LNCAP (cell line): ENCODE measurements at regions not wholly inside any gene's neighbourhood (a gene's known extent, or its start where the extent isn't known, plus 50 kb on each side); places are given as distances from the start of the nearest gene placed in this dataset.

ENCODE experiments used
- TF ChIP-seq, protein P1 (sequence below): fragments of 450-650 bp; IDR thresholded peaks from 2 replicates; pipeline ENCODE4 v1.5.1; 2017; ENCODE audit warnings: mild to moderate bottlenecking

GRCh38 chrX:39262641-39263040, 461.4 kb downstream of the MID1IP1 start:
- TF ChIP-seq, protein P1, sequence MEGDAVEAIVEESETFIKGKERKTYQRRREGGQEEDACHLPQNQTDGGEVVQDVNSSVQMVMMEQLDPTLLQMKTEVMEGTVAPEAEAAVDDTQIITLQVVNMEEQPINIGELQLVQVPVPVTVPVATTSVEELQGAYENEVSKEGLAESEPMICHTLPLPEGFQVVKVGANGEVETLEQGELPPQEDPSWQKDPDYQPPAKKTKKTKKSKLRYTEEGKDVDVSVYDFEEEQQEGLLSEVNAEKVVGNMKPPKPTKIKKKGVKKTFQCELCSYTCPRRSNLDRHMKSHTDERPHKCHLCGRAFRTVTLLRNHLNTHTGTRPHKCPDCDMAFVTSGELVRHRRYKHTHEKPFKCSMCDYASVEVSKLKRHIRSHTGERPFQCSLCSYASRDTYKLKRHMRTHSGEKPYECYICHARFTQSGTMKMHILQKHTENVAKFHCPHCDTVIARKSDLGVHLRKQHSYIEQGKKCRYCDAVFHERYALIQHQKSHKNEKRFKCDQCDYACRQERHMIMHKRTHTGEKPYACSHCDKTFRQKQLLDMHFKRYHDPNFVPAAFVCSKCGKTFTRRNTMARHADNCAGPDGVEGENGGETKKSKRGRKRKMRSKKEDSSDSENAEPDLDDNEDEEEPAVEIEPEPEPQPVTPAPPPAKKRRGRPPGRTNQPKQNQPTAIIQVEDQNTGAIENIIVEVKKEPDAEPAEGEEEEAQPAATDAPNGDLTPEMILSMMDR, result no peak

GRCh38 chrX:39264023-39264422, 462.8 kb downstream of the MID1IP1 start:
- TF ChIP-seq, protein P1, result no peak

DNA sequence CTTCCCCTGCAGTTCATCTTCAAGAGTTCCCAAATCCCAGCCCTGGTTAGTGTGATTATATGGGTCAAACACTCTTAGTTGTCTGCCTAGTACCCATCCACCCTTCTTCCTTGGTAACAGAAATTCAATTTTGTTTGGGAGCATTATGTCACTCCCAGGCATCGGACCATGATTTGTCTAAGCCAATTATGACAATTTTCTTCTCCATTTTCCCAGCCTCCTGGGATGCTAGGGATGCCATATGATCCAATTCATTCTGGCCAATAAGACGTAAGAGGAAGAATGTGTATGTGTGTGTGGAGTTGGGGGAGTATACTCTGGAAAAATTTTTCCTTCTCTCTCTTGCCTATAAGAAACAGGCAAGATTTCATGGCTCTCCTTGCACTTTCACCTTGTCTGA, 465.9 kb downstream of the MID1IP1 start:
- TF ChIP-seq, protein P1, result no peak

DNA sequence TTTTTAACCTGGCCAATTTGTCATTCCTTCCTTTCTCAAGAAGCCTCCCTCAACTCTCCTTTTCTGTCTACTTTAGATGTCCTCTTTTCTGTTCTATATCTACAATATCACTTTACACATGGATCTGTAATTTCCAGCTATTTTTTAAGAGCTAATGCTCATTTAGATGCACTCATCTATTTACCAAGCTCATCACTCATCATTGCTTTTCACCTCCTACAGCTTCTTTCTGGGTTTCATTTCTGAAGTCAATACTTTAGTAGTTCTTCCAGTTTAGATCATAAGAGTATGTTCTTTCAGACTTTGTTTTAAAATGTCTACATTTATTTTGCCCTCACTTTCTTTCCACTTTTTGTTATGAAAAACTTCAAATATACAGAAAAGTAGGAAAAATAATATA, 466.9 kb downstream of the MID1IP1 start:
- TF ChIP-seq, protein P1, result no peak

DNA sequence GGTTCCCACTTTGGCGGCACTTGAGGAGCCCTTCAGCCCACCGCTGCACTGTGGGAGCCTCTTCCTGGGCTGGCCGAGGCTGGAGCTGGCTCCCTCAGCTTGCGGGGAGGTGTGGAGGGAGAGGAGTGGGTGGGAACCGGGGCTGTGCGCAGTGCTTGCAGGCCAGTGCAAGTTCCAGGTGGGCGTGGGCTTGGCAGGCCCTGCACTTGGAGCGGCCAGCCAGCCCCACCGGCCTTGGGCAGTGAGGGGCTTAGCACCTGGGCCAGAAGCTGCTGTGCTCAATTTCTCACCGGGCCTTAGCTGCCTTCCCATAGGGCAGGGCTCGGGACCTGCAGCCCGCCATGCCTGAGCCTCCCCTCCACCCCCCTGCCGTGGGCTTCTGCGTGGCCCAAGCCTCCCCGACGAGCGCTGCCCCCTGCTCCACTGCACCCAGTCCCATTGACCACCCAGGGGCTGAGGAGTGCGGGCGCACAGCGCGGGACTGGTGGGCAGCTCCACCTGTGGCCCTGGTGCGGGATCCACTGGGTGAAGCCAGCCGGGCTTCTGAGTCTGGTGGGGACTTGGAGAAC, 474.3 kb downstream of the MID1IP1 start:
- TF ChIP-seq, protein P1, result no peak

- TF ChIP-seq, protein P1, result no peak
Observed at GRCh38 chrX:39283239-39283638, 482.0 kb downstream of the MID1IP1 start.

DNA sequence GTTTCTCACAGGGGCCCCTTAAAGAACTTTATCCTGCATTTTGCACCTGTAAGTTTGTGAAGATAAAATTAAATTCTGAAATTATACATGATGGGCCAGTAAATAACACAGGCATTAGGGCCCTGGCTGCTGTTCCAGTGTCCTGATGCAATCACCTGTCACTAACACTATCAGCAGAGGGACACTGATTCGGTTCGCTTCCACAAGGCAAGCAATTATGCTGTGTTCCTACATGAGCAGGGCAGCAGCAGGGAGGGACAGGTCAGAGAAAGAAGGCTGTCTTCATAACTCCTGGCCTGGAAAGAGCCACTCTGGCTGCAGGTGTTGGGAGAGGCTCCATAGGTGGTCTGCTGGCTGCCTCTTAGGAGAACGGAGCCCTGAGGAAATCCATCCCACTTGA, 487.3 kb downstream of the MID1IP1 start:
- TF ChIP-seq, protein P1, result no peak

GRCh38 chrX:39289827-39290226, 488.6 kb downstream of the MID1IP1 start:
- TF ChIP-seq, protein P1, result no peak
